Activated CD8-positive, alpha-beta T cell treated with anti-CD3 and anti-CD28 coated beads for 36 hours (primary cell): ENCODE measurements at regions not wholly inside any gene's neighbourhood (a gene's known extent, or its start where the extent isn't known, plus 50 kb on each side); places are given as distances from the start of the nearest gene placed in this dataset.

ENCODE experiments used
- ATAC-seq: fragments of 200-7000 bp; cut with Tn5 transposase; one replicate; pipeline ENCODE4 v1.10.0; 2021; ENCODE audit warnings: mild to moderate bottlenecking, moderate library complexity
- CTCF ChIA-PET: fragments of 350-600 bp; sonication (Branson Sonifier 250); formaldehyde crosslinking; loops from one replicate; lab custom pipeline; 2021; ENCODE audit warnings: antibody characterized with exemption; lab: Charles Lee
- POLR2A ChIA-PET: fragments of 350-600 bp; sonication (Branson Sonifier 250); formaldehyde crosslinking; loops from one replicate; lab custom pipeline; 2021; ENCODE audit warnings: antibody characterized with exemption; lab: Charles Lee
- DNase-seq: peaks from one replicate; pipeline ENCODE4 v3.0.0-alpha.2; 2020
- H3K27ac Mint-ChIP-seq: one replicate; pipeline ENCODE4 v1.8.0; 2021; ENCODE audit warnings: mild to moderate bottlenecking, mixed read lengths
- H3K27me3 Mint-ChIP-seq: one replicate; pipeline ENCODE4 v1.8.0; 2021; ENCODE audit warnings: mixed read lengths
- H3K36me3 Mint-ChIP-seq: one replicate; pipeline ENCODE4 v1.8.0; 2021; ENCODE audit warnings: low read depth, mixed read lengths
- H3K4me1 Mint-ChIP-seq: one replicate; pipeline ENCODE4 v1.8.0; 2021; ENCODE audit warnings: low read depth, mixed read lengths
- H3K4me3 Mint-ChIP-seq: one replicate; pipeline ENCODE4 v1.8.0; 2021; ENCODE audit warnings: mild to moderate bottlenecking, moderate library complexity, mixed read lengths
- H3K9me3 Mint-ChIP-seq: one replicate; pipeline ENCODE4 v1.8.0; 2021; ENCODE audit warnings: mixed read lengths
- intact Hi-C: fragments of 100-400 bp; cut with micrococcal nuclease; formaldehyde crosslinking; loops from one replicate; pipeline ENCODE4 v1.10.0; 2022
- TF ChIP-seq, protein P1 (sequence below): fragments of 200-600 bp; IDR thresholded peaks from one replicate; pipeline ENCODE4 v1.8.0; 2022; ENCODE audit warnings: antibody characterized with exemption, mild to moderate bottlenecking

DNA sequence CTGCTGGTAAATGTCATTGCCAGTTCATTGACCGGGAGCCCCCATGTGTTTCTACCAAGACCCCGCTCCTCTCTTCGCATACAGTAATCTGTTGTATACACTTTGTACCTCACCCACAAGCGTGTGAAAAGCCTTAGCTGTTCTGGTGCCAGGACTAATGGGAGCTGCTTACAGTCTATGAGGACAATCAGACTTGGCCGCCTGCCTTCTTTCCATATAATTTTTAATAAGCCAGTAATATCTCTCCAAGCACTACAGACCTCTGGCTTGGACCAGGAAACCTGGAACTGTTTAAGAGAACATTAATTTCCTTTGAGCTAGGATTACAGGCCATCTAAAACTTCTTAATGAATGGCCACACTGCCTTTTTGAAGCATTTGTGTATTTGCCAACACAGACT is 149.7 kb upstream of the MSX1 start:
- intact Hi-C loops, result no loop called here
- ATAC-seq (no peak), DNase-seq (no peak)
- H3K27ac Mint-ChIP-seq, result no peak overlapping the region
- peaks cover 3% of the 10 kb centered on the region for H3K9me3 Mint-ChIP-seq
- H3K27me3 Mint-ChIP-seq, result no peaks in the 10 kb centered on the region
- H3K4me3 Mint-ChIP-seq, result no peak overlapping the region
- H3K36me3 Mint-ChIP-seq, result peaks cover 6% of the 10 kb centered on the region
- ChIA-PET CTCF (no interaction called here), POLR2A (no interaction called here)
- TF ChIP-seq, protein P1, sequence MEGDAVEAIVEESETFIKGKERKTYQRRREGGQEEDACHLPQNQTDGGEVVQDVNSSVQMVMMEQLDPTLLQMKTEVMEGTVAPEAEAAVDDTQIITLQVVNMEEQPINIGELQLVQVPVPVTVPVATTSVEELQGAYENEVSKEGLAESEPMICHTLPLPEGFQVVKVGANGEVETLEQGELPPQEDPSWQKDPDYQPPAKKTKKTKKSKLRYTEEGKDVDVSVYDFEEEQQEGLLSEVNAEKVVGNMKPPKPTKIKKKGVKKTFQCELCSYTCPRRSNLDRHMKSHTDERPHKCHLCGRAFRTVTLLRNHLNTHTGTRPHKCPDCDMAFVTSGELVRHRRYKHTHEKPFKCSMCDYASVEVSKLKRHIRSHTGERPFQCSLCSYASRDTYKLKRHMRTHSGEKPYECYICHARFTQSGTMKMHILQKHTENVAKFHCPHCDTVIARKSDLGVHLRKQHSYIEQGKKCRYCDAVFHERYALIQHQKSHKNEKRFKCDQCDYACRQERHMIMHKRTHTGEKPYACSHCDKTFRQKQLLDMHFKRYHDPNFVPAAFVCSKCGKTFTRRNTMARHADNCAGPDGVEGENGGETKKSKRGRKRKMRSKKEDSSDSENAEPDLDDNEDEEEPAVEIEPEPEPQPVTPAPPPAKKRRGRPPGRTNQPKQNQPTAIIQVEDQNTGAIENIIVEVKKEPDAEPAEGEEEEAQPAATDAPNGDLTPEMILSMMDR, result no peak
- H3K4me1 Mint-ChIP-seq, result no peaks in the 10 kb centered on the region

DNA sequence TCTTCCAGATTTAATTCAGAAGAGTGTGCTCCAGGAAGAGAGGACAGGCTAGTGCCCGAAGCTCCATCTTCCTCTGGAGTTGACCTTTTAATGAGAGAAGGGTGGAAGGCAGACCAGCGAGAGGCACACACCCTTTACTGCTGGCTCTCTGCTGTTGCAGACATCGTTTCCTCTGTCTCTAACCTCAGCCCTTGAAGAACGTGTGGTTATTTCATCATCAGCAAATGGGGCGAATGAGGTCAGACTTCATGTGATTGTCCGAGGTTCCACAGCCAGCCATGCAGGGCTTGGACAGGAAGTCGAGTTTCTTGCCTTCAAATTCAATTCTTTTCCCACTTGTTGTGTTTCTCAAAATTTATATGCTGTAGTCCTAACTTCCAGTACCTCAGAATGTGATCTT is 155.2 kb upstream of the MSX1 start:
- intact Hi-C loops, result no loop called here

DNA sequence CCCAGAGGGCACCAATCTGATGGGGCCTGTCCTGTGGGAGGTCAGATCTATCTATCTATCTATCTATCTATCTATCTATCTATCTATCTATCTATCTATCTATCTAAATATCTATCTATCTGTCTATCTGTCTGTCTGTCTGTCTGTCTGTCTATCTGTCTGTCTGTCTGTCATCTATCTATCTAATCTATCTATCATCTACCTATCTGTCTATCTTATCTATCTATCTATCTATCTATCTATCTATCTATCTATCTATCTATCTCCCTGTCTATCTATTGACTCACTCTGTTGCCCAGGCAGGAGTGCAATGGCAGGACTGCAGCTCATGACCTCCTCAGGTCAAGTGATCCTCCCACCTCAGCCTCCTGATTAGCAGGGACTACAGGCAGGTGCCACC is 155.7 kb upstream of the STX18 start:
- no peak for ATAC-seq
- no peaks in the 10 kb centered on the region for H3K27me3 Mint-ChIP-seq
- no peak for DNase-seq
- H3K9me3 Mint-ChIP-seq, result no peaks in the 10 kb centered on the region
- ChIA-PET POLR2A (interaction anchor here (1.2 kb wide), 1 partner anchor 20 kb away, joined by 3 read pairs; no protein-coding TSS in a partner anchor), CTCF (no interaction called here)
- TF ChIP-seq, protein P1, result no peak
- no peak overlapping the region for H3K4me3 Mint-ChIP-seq
- H3K36me3 Mint-ChIP-seq, result no peaks in the 10 kb centered on the region
- H3K4me1 Mint-ChIP-seq, result peaks cover 6% of the 10 kb centered on the region
- H3K27ac Mint-ChIP-seq, result no peak overlapping the region
- intact Hi-C loops, result no loop called here

More for the DNA sequence above, 155.2 kb upstream of the MSX1 start:
- Mint-ChIP-seq H3K9me3 (peaks cover 3% of the 10 kb centered on the region), H3K27me3 (no peaks in the 10 kb centered on the region), H3K4me3 (no peak overlapping the region), H3K4me1 (no peaks in the 10 kb centered on the region), H3K36me3 (peaks cover 6% of the 10 kb centered on the region), H3K27ac (no peak overlapping the region)
- ChIA-PET POLR2A (no interaction called here), CTCF (no interaction called here)
- ATAC-seq, result no peak
- TF ChIP-seq, protein P1, result no peak
- DNase-seq, result no peak

DNA sequence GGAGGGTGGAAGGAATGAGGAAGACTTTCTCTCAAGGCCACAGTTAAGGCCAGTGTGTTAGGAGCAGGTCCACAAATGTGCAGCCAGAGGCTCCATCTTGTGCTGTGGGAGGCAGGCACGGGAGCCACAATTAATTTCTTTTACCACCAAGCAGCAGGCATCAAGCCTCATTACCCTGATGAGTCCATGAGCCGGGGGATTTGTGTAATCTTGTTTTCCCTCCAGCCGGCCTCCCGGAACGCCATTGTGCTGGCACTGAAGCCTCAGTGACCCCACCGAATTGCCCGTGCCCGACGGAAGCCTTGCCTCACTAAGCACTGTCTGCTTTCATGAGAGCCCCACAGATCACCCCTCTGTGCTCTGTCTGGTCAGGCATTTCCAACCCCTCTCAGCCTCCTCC is 154.7 kb upstream of the STX18 start:
- Mint-ChIP-seq H3K36me3 (peaks cover 5% of the 10 kb centered on the region), H3K27ac (no peak overlapping the region), H3K27me3 (no peaks in the 10 kb centered on the region), H3K4me3 (no peak overlapping the region), H3K9me3 (no peaks in the 10 kb centered on the region), H3K4me1 (peaks cover 6% of the 10 kb centered on the region)
- TF ChIP-seq, protein P1, result no peak
- intact Hi-C loops, result no loop called here
- CTCF ChIA-PET, result no interaction called here
- POLR2A ChIA-PET, result no interaction called here
- DNase-seq (no peak), ATAC-seq (no peak)

DNA sequence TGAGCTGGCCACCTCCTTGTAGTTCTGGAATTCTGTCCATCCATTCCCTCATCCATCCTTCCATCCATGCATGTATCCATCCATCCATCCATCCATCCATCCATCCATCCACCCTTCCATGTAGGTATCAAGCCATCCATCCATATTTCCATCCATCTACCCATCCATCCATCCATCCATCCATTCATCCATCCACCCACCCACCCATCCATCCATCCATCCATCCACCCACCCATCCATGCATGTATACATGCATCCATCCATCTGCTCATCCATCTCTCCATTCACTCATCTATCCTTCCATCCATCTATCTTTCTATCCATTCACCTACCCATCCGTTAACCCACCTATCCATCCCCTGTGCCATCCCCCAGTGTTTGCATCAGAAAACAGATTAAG is 153.6 kb upstream of the STX18 start:
- DNase-seq (no peak), ATAC-seq (no peak)
- Mint-ChIP-seq H3K27ac (no peak overlapping the region), H3K4me3 (no peak overlapping the region), H3K27me3 (no peaks in the 10 kb centered on the region), H3K36me3 (peaks cover 11% of the 10 kb centered on the region), H3K9me3 (peaks cover 5% of the 10 kb centered on the region), H3K4me1 (peaks cover 6% of the 10 kb centered on the region)
- CTCF ChIA-PET, result no interaction called here
- TF ChIP-seq, protein P1, result no peak
- intact Hi-C loops, result no loop called here
- POLR2A ChIA-PET, result no interaction called here
